GM19238 (cell line): ENCODE measurements at regions not wholly inside any gene's neighbourhood (a gene's known extent, or its start where the extent isn't known, plus 50 kb on each side); places are given as distances from the start of the nearest gene placed in this dataset.

Experiments used
- DNase-seq: peaks from one replicate; pipeline ENCODE4 v3.0.0; 2011; ENCODE audit warnings: low spot score; ENCODE audit not compliant: insufficient read length

DNA sequence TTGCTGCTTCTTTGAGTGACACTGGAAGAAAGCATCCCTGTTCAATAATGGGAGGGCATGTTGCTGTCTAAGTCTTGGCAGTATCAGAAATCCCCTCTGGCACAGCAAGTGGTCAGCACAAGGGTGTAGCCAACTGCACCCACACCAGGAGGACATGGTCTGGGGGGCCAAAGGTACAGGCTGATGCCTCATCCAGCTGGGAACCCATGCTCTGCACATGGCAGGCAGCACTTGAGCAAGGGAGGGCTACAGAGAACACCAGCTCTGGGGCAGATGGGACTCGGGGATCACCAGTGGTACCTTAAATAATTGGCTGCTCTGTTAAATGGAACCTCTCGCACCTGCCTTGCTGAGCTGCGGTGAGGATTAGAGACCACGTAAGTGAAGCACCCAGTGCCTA, 265.2 kb downstream of the SYK start:
- no peak for DNase-seq

DNA sequence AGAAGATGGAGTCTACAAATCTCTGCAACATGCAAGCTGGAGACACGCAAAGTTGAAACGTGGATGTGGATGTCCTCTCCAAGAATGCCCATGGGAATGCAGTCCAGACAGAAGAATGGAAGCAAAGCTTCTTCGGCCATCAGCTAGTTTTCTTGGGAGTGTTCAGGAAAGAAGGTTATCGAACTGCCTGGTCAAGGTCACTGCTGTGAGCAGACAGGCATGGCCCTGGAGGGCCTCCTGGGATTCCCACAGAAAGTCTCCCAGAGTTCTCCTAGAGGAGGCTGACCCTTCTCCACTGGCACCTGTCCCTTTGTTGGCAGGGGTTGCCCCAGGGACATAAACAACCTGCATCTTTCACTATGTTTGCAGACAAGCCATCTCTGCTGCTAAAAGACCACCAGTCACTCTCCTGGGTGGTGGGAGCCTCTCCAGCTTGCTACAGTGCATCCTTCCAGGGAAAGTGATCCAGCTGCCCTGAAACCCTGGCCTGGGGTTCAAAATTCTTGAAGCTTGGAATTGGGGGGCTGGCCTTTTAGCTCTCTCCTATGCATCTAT, 265.8 kb downstream of the SYK start:
- no peak for DNase-seq

GRCh38 chr9:91071184-91071990, 269.8 kb downstream of the SYK start:
- no peak for DNase-seq

GRCh38 chr9:91073049-91073810, 271.6 kb downstream of the SYK start:
- DNase-seq, result no peak

- no peak for DNase-seq
These were observed 272.5 kb downstream of the SYK start for GRCh38 chr9:91073811-91074771.

DNA sequence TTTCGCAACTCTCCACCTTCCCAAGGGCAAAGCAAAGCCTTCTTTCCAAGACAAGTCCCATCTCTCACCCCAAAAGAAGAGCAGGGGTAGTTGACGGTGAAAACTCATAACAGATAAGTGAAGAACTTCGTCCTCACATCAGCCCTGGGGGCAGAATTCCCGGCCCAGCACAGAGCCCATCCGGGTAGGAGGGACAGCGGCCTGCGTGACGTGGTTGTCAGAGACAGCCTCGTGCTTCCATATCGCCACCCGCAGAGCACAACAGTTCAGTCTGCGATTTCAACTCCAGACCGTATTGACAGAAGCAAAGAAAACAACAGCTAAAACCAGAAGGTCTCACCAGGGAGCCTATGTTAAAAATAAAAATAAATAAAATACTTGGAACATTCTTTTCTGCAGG, 273.2 kb downstream of the SYK start:
- DNase-seq, result no peak

DNA sequence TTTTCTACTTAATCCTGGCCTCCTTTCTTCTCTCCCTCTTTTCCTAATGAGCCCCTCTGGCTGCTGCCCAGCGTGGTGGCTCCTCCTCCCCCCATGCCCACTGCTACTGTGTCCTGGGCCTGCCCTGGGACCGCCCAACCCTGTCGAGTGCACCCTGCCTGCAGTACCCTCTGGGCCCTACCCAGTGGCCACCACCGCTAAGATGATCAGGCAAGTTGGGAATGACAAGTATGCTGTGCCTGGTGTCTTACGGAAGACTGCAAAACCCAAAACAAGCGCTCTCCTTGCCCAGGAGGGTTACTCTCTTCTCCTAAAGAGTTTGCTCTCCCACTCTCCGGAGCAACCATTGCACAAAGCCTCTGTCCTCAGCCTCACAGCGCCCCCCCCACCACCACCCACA, 273.7 kb downstream of the SYK start:
- no peak for DNase-seq

GRCh38 chr9:91077624-91078368, 276.2 kb downstream of the SYK start:
- no peak for DNase-seq

DNA sequence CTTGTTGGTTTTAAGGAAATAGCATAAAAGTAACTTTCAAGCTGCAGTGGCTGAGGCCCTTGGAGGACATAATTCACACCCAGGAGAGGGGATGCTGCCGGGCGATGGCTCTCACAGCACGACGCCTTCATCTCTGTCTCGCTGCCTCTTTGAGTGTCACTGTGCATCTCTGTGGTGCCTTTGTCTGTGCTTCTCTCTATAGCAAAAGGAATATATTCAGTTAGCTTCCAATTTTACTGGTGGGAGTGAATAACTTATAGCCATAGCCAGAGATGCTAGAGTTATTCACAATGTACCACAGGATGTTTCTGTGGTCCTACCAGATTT, 276.7 kb downstream of the SYK start:
- DNase-seq, result no peak

- no peak for DNase-seq
These were observed 279.0 kb downstream of the AUH start for GRCh38 chr9:91082731-91083130.

- DNase-seq, result no peak
These were observed 276.7 kb downstream of the AUH start for GRCh38 chr9:91084896-91085516.

DNA sequence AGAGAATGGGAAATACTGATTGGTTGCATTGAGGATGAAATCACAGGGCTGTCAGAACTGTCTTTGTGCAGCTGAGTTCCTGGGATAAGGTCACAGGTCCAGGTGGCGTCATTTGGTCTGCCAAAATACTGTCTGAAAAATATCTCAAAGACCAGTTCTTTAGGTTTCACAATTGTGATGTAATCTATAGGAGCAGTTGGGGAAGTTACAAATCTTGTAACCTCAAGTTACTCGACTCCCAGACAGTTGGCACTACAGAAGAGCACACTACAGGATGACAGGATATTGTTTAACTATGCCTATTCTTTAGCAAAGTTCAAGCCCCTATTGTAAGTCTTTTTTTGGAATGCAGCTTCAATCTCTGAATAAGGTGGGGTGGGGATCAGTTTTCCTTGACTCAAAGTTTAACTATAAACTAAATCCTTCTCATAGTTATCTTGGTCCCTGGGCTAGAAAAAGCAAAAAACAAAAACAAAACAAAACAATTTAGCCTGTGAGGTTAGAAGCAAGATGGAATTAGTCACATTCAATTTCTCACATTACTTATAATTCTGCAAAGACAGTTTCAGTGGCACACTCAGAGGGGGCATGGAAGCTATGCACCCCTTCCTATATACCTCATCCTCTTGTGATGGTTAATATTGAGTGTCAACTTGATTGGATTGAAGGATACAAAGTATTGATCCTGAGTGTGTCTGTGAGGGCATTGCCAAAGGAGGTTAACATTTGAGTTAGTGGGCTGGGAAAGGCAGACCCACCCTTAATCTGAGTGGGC, 276.0 kb downstream of the AUH start:
- no peak for DNase-seq

GRCh38 chr9:91086657-91087461, 274.9 kb downstream of the AUH start:
- no peak for DNase-seq

- DNase-seq, result no peak
These were observed 274.3 kb downstream of the AUH start for GRCh38 chr9:91087462-91087759.

DNA sequence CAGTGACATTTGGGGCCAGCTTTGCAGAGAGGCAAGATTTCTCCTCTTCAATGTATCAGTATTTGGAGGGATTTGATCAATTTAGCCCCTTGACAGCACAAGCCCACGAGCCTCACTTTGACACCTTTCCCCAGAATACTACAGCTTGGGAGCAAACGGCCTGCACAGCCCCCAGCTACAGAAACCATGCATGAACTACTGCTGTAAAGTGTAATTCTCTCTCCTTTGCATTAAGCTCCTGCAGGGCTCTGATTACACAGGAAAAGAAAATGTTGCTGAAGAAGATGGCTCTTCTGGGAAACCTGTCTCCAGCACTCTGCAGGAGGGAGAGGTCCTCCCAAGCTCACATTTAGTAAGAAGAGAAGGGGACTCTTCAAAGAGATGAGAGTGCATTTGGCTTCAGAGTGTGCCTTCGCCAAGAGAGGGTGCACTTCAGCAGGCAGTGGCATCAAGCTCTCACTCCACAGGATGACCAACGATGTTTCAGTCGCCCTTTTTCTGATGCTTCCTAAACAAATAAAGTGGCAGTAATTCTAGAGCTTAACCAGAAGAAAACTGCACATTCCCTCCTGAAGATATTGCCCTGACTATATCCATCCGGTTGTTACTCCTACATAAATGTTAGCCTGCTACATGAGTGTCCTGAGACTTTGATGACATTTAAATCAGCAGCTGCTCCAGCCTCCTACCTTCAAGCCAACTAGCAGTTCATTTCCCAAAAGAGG, 272.2 kb downstream of the AUH start:
- no peak for DNase-seq

- DNase-seq, result no peak
These were observed 271.6 kb downstream of the AUH start for GRCh38 chr9:91090130-91090410.

DNA sequence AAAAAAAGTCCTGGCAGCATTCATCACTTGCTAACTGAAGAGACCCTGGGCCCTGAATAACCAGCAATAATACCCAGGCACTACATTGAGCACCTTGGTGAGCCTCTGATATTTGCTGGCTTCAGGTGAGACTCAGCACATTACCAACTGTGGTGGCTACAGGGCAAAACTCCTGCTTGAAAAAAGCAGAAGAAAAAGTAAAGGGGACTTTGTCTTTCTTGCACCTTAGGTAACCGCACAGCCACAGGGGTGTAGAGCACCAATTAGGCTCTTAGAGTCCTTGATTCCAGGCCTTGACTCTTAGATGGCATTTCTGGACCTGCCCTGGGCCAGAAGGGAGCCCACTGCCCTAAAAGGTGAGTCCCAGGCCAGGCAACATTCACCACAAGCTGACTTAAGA, 269.5 kb downstream of the AUH start:
- no peak for DNase-seq

GRCh38 chr9:91094324-91095088, 267.2 kb downstream of the AUH start:
- DNase-seq, result no peak
